COR-L47 (cell line): ENCODE measurements at regions not wholly inside any gene's neighbourhood (a gene's known extent, or its start where the extent isn't known, plus 50 kb on each side); places are given as distances from the start of the nearest gene placed in this dataset.

Experiments used
- DNase-seq: peaks from one replicate; lab custom pipeline; 2025; lab: John Stamatoyannopoulos, UW

DNA sequence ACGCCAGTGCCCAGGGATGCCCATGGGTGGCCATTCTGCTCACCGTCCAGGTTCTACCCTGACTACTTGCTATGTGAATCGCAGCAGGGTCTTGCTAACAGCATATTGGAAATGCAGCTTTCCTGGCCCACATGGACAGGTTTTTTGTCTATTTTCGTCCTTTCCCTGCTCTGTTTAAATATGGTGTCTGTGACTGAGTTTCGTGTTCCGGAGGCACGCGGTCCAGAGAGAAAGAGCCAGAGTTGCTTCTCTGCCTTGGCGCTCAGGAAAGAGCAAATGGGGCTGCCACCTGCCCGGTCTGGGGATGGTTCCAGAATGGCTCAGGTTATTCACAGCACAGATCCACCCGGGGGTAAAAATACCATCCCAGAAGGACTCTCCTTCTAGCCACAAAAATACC is 456.2 kb downstream of the BCL11A start:
- no peak for DNase-seq

- no peak for DNase-seq
Observed at GRCh38 chr2:60096556-60096955, 456.9 kb downstream of the BCL11A start.

DNA sequence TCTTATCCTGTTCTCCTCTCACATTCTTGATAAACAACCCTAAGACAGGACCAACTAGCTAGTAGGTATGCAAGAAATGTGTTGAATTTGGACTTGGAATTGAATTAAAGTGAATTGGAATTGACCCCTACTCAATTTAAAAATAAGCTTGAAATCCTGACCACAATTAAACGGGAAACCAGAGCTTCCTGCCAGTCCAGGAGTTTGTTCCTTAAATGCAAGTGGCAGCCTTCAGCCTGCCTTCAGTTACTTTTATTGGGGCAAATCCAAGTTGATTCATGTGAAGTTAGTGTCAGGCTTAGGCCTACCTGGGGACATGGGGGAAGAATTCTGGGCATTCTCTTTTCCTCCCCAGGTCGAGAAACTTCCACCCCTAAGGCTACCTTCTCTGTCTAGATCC is 457.6 kb downstream of the BCL11A start:
- no peak for DNase-seq

- no peak for DNase-seq
Observed at GRCh38 chr2:60095202-60095815, 458.1 kb downstream of the BCL11A start.

GRCh38 chr2:60094450-60094929 is 459.0 kb downstream of the BCL11A start:
- no peak for DNase-seq

- DNase-seq: no peak
Observed at GRCh38 chr2:60092781-60093180, 460.7 kb downstream of the BCL11A start.

GRCh38 chr2:60091894-60092293 is 461.6 kb downstream of the BCL11A start:
- DNase-seq: no peak

DNA sequence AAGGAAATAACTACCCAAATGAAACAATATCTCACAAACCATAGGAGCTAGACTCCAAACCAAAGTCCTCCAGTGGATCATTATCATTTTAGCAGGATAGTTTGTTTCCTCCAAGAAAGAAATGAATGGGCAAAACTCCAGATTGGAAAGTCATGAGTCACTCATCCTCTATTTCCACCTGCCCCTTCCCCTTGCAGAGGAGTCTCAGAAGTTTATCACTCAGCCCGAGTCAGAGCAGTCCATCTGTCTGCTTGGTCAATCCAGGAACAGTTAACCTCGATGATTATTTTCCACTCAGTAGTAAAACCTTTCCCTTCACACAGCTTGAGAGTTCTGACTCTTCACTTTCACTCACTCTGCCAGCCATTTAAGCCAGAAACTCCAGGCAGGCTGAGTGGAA is 462.2 kb downstream of the BCL11A start:
- DNase-seq: no peak

DNA sequence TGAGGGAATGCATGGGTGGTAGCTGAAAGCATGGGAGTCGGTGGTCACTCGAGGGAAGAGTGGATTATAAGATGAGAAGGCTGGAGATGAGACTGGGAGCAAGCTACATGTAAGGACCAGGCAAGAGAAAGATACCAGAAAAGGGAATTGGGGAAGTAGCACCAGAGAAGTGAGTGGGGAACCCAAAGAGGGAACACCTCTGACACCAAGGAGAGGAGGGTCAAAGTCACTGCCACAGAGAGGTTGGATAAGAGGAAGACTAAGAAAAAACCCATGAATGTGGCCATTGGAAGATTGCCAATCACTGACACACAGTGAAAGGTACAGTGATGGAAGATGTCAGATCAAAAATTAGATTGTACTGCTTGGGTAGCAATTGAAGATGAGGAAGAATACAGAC is 473.9 kb downstream of the BCL11A start:
- DNase-seq: no peak

DNA sequence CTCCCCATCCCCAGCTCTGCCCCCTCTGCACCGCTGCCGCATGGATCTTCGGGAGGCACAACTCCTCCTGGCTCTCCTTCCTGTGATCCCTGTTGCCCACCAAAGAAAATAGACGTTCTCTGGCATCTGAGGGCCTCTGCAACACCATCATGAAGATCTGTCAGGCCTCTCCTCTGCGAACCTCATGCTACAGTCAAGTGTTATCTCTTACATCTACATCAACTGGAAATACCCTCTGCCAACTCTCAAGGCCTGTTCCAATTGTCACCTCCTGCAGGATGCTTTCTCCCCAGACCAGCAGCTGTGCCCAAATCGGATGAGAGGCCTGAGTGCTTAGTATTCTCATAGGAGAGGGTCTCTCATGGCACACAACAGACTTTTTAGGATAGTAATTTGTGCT is 478.4 kb downstream of the BCL11A start:
- no peak for DNase-seq

DNA sequence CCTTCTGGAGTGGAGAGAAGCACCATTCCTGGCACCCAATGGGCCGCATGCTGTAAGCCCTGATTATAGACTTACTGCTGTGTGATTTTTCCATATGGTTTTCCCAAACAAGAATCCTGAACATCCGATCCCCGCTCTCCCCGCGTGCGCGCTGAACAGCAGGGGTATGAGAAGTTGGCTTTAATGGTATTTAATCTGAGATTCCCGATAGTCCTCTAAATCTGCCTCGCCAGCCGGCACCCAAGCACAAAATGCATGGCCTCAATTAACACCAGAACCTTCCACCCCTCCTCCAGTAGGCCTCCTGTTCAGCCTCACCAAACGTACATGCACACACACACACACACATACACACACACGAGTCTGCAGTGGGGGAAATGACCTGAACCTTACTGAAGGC is 480.3 kb downstream of the BCL11A start:
- no peak for DNase-seq

DNA sequence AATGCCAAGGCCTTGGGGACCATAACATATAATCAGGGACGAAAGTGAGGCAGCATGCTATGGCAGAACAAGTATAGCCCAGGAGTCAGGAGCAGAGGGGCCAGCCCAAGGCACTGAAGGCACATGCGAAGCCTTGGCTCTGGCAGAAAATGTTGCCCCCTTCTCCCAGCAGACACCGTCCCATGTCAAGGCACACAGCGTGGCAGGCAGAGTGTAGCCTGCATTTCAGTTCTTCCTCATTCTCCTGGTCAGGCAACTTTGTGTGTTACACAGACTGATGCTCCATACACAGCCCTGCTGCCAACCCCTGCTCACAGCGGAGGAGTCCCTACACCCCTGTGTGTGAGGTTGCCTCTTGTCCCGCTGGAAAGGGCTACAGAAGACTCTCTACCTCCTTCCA is 480.8 kb downstream of the BCL11A start:
- no peak for DNase-seq

- no peak for DNase-seq
Observed at GRCh38 chr2:60071490-60071831, 482.0 kb downstream of the BCL11A start.

DNA sequence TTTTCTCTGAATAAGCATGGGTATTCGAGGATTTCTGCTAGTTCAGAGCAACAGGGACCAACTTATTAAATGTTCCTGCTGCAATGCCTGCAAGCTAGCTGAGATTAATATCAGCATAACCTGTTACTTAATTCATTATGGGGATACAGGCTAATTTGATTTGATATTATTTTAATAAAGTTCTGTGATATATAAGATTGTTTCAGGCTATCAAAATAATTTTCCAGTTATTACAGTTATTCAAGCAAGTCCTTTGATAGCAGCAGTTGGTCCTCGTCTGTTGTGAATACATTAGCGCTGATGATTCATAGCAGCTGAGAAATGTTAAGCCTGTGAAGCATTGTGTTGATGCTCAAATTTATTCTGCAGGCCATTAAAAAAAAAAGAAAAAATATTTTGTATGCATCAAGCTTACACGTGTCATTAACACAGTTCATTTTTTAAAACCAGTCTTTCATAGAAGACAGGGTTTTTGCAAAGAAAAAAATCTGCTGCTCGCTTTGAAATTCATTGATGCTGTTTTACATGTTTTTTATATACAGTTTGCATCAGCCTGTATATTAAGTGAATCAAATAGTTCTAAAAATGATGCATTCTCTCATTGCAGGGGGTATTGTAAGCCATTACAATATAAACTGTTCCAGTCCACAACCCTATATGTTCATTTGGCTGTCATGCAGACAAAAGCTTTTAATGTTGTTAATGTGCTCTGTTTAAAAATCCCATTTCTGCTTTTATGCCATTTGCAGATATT is 482.5 kb downstream of the BCL11A start:
- no peak for DNase-seq

- DNase-seq: no peak
Observed at GRCh38 chr2:60070196-60070595, 483.3 kb downstream of the BCL11A start.

- no peak for DNase-seq
Observed at GRCh38 chr2:60068755-60069154, 484.7 kb downstream of the BCL11A start.

DNA sequence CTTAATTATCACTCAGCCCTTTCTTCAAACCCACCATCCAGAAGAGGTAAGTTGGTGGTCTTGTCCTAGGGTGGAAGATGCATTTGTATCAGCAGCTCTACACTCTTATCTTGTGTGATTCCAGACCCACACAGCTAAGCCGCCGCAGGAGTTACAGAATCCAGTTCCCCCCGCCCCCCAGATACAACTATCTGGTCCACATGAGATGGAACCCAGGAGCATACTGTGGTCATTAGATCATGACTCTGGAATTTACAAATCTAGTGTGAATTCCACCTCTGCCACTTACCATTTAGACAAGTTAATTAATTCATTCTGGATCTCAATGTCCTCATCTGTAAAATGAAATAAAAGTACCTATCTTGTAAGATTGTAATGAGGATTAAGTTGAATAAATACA is 486.4 kb downstream of the BCL11A start:
- no peak for DNase-seq

DNA sequence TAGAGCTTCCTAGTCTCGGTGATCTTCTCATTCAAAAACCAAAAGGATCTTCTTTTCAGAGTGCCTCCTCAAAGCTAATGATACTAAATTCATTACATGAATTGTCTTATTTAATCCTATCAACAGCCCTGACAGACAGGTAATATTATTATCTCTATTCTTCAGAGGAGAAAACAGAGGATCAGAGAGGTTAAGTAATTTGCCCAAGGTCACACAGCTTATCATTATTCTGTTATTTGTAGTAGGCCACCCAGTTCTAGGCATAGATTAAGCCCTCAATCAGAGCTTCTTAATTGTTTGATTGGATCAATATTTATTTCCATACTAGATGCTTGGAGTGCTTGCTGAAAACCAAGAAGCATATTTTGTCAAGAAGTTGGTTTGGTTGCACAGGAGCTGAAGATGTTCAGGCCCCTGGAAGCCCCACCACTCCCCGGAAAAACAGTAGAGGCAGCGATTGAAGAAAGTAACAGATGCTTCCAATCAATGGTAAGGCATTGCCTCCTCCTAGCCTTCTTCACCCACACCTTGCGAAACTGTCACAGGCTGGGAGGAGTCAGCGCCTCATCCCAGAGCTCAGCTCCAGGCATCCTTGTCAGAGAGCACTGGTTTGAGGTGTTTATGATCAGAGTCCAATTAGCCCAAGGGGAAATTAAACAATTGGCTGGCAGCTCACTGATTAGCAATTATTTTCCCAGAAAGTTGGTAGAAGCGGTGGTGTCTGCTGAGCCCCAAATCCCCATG is 487.2 kb downstream of the BCL11A start:
- no peak for DNase-seq

GRCh38 chr2:60064687-60065389 is 488.6 kb downstream of the BCL11A start:
- DNase-seq: no peak

- no peak for DNase-seq
Observed at GRCh38 chr2:60058781-60059180, 494.7 kb downstream of the BCL11A start.

- no peak for DNase-seq
Observed at GRCh38 chr2:60054571-60055340, 498.7 kb downstream of the BCL11A start.

GRCh38 chr2:60053791-60054190 is 499.7 kb downstream of the BCL11A start:
- peak; percentile 72 for DNase-seq
